Right lobe of liver (tissue), 4 donors: ENCODE measurements at regions not wholly inside any gene's neighbourhood (a gene's known extent, or its start where the extent isn't known, plus 50 kb on each side); places are given as distances from the start of the nearest gene placed in this dataset.
"Not testable (repeated sequence)": the region's sequence is repeated elsewhere in the genome, so short reads cannot be mapped to it uniquely, and the experiment has no call there.

Source experiments
- CTCF ChIP-seq, 4 donors: fragments of 200-600 bp in 3 of 4; fragments of 450-650 bp in 1 of 4; IDR thresholded peaks; one replicate each; pipeline versions ENCODE4 v1.5.1 to v1.8.0; 2016 to 2022; ENCODE audit warnings: antibody characterized with exemption in 4 of 4, mild to moderate bottlenecking in 2 of 4
- POLR2A ChIP-seq: fragments of 450-650 bp; IDR thresholded peaks from one replicate; pipeline ENCODE4 v1.6.1; 2017; ENCODE audit warnings: antibody characterized with exemption, mild to moderate bottlenecking
- donor health status: DM: no; HTN: no; CAD: no.
- donor health status: DM: no; HTN: no; CAD: no.
- donor health status: DM: no; HTN: yes; CAD: no.

- not testable (repeated sequence) for TF ChIP-seq CTCF (IDR thresholded peaks at IDR 0.05); POLR2A
Measured at GRCh38 chr9:38952715-38953341, 232.9 kb upstream of the FAM240B start.
